Activated CD8-positive, alpha-beta memory T cell treated with anti-CD3 and anti-CD28 coated beads, Interleukin-2, amount 50 U/mL, for 48 hours (primary cell): ENCODE measurements at regions not wholly inside any gene's neighbourhood (a gene's known extent, or its start where the extent isn't known, plus 50 kb on each side); places are given as distances from the start of the nearest gene placed in this dataset.

Experiments
- DNase-seq: peaks from one replicate; pipeline ENCODE4 v3.0.0-alpha.2; 2020

DNA sequence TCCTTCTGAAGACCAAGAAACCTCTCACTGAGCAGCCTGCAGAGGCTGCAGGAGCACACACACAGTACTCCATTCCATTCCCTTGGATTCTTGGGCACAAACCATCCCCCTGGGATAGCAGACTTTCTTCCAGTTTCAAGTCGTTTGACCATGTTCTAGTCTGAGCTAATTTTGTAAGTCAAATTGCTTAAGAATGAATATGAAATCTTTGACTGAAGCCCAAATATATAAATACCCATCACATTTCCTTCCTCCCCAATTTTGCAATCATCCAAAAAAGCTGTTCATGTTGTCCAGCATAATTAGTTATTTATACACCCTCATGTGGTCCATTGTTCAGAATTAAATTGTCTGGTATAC lies 231.2 kb upstream of the TPRG1 start:
- no peak for DNase-seq

DNA sequence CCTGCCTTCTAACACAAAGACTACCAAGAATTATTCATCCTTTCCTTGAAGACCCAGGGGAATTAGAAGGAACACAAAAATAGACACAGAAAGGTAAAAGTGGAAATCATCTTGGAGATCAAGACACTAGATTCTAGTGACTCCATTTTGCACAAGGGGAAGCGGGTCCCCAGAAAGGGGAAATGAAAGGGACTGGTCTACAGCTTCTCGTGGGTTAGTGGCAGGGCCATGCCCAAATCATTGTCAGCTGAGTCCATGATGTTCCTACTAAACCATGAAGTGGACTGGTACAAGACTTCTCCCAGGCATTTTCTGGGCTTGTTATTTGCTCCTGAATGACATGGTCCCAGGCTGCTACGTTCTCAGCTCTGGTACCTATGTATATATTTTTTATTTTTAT lies 230.7 kb upstream of the TPRG1 start:
- no peak for DNase-seq

DNA sequence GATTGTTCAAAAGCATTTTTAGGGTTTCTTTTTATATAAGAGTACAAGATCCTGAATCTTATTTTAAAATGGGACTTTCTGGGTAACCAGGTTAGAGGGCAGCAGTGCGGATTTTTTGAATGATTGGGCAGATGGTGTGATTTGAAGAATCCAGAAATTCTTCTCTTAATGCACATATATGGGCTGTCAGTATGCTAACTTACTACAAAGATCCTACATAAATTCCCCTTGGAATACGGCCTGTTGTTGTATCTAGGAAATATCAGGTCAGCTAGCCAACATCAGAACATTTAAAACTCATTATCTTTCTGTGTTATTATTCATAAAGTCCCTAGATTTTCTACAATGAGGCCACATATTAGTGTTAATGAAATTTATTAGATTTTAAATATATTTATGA lies 229.6 kb upstream of the TPRG1 start:
- no peak for DNase-seq

DNA sequence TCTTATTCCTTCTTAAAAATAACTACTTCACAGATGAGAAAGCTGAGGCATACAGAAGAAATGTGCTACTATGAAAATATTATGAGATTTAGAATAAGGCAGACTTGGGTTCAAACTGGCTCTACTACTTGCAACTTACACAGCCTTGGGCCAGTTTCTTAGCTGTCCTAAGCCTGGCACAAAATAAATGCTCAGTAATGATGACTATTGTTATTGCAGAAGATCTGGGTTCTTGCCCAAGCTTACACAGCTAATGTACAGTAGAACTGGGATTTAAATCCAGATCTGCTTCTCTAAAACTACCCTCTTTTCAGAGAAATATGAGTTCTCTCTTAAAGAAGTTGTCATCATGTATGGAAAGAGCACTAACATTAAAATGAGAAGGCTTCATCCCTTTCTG lies 228.2 kb upstream of the TPRG1 start:
- no peak for DNase-seq

DNA sequence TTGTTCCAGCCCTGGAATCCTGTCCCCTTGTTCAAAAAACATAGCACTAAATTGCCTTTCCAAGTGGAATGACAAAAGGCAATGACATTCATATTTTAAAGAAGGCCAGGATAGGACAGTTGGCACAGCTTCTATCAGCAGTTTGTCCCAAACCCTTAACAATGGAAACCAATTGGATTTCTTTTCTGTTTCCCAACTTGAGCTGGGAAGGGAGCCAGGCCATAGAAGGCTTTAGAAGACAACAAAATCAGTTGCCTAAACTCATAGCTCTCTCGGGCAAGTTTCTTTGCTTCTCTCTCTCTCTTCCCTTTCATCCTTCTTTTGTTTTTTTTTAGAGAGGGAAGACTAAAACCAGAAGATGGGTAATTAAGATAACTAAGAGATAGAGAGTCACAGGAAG lies 227.7 kb upstream of the TPRG1 start:
- no peak for DNase-seq

DNA sequence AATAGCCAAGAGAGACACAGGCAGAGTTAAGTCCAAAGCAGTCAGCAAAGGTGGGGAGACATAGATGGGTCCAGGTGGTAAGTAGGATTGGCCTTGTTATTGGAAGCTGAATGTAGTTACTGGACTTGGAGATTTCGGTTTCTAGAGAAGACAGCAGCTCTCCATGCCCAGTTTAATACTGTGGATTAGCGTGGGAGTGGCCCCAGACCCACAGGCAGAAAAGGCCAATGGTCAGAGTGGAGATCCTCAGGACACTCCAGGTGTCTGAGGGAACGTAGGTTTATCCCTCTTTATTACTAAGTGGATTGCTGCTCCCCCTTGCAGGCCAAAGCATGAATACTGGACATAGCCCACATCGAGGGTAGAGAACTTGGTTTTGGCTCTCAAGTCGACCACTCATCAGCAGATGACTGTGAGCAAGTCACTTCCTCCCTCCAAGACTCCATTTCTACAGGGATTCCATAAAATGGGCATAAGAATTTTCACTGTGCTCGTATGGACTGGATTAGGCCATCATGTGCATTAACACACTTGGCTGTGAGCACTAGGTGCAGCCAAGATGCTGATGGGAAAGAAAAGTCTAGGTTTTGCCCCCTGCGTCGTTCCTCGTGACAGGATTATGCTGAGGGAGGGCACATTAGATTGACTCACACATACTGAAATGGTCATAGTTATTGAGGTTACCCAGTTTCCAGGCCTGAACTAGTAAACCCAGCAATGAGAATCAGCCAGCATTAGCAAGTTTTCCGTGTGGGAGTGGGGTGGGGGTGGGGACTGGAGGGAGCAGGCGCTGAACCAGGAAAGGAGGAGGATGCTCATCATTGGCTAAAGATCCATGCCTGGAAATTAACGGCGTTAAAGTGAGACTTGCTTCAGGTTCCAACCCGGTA lies 225.2 kb upstream of the TPRG1 start:
- DNase-seq, result no peak

DNA sequence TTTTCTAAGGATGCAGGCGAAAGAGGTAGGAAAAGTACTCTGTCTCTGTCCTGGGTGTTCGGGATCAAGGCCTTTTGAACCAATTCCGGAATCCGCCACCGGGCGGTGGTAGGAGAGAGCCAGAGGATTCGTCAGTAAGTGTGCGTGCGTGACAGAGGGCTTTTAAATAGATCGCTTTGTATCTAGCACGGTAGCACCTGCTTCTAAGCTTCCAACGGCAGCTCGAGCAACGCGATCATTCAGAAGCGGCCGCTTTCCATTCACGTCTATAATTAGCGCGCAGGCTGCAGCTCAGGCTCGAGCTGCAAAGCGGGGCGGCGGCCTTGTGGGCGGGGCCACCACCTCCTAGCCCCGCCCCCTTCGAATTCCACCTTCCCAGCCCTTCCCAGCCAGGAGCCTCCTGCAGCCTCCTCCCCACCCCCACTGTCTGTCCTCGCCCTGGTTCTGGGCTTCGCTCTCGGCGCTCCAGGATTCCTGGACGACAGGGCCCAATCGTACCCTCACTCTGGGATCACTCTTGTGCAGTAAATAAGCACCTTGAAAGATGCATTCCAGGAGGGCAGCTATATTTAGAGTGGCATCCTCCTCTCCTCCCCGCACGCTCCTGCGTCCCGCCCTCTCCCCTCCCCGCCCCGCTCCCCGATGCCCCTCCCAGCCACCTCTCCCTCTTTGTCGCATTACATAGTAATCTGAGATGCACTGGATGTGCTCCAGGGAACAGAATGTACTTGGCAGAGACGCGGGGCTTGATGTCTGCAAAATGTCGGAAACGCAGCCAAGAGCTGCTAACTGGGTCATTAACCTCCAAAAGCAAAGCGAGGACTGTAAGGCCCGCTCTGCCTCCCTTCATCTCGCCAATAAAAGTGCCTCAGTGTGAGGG lies 224.1 kb upstream of the TPRG1 start:
- peak; percentile 59 for DNase-seq

DNA sequence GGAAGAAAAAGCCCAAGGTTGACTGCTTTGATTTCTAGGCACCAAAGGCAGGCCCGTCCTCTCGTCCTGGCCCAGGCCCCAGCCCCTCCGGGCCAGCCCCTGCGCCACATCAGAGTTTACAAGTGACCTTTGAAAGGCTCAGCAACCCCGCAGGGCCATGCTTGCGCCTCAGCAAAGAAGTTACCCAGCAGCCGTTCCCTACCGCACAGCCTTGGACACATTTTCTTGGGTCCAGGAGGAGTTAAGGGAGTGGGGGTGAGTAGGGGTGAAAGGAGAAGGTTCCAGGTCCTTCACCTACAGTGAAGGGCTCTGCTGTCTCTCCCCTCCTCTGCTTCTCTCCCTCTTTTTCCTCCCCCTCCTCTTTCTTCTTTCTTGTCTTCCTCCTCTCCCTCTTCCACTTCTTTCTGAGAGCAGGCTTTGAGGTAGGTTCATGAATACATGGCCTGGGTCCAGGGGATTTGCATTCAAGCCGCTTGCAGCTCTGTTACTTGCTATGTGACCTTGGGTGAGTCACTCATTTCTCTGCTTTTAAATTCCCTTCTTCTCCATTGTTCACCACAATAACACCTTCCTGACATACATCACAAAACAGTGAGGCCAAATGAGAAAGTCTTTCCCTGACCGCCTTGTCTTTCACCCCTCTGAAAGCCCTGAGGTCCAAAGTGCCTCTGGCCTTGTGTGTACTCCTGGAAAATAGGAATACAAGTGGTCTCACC lies 223.3 kb upstream of the TPRG1 start:
- DNase-seq, result no peak

DNA sequence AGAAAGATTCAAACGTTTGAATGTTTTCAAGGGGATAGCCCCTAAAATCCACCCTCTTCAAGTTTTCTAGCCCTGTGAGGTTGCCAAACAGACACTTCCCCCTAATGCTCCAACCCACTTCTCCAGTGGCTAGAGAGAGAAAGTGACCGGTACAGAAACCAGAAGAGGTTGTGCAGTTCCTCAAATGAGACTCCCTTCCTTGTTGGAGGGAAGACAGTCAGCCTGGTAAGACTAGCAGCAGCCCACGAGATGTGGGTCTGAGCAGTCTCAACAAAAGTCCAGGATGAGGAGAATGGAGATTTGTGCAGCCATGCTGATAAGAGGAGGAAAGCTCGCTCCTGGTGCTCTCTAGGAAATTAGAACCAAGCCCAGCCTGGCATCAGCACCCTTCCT lies 222.8 kb upstream of the TPRG1 start:
- DNase-seq, result no peak

DNA sequence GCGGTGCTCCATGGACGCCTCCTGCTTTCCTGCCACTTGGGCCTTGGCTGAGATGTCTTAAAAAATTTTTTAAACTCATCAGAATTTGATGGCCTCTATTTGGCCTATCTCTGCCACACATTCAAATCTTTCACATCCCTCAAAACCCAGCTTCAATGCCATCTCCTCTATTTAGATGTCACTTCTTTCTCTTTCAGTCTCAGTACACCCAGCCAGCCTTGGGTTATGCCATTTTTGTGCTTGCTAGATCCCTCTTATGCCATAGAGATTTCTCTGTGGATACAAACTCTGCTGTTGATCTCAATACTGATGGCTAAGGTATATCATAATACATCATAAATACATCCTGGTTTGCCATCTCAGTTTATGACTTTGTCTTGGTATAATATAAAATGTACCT lies 222.3 kb upstream of the TPRG1 start:
- no peak for DNase-seq

DNA sequence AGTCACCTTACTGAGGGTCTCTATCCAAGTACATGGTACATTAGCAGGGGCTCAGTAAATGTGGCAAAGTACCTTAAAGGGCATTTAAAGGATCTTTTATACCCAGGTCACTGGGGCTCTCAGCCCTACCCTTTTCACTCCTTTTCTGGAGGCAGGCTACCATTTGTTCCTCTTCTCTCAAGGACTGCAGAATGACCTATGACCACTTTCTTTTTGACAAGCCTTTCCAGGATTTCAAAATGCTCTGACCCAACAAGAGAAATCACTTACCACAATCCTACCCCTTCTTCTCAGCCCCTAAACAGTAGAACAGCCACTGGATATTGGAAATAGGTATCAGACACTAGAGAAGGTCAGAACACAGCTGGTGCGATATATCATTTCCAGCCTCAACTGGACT lies 221.8 kb upstream of the TPRG1 start:
- DNase-seq, result no peak

DNA sequence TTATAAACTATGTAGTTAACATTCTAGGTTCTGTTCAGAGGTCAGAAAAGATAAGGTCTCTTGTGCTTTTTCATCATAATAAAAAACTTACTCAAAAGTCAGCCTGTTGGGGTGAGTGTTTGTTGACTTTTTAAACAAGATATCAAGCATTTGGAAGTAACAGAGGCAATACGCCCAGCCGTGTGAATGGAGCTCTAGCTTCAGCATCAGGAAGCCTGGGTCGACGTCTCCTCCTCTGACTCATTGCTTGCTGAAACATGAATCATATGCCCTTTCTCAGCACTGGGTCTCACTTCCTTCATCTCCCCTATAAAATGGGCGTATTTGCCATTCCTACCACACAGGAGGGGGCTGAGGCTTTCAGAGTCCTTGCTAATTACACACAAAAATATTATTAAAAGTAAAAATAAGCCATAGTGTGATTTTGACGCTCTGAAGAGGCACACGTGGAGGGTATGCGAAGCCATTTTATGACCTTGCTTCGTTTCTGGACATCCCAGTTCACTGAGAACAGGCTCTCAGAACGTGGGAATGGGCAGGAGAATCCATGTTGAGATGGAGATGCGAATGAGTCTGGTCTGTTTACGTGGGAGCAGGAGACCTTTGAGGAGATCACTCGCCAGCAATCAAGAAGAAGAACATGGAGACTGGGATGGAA lies 220.8 kb upstream of the TPRG1 start:
- no peak for DNase-seq

DNA sequence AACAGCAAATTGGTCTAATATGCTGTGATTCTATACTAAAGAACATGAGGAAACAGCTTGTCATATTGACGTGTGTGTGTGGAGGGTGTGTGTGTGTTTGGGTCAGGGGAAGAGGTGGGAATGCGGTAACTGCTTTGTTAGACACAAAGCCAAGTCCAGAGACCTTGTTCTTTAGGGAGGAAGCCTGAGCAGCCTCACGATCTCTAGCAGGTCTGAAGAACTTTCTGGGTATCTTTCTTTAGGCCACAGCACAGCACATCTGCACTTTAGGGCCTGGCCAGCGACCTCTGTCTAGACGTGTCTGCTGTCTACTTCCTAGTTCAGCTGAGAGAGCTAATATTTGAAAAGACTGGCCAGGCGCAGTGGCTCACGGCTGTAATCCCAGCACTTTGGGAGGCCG lies 220.0 kb upstream of the TPRG1 start:
- DNase-seq, result no peak

DNA sequence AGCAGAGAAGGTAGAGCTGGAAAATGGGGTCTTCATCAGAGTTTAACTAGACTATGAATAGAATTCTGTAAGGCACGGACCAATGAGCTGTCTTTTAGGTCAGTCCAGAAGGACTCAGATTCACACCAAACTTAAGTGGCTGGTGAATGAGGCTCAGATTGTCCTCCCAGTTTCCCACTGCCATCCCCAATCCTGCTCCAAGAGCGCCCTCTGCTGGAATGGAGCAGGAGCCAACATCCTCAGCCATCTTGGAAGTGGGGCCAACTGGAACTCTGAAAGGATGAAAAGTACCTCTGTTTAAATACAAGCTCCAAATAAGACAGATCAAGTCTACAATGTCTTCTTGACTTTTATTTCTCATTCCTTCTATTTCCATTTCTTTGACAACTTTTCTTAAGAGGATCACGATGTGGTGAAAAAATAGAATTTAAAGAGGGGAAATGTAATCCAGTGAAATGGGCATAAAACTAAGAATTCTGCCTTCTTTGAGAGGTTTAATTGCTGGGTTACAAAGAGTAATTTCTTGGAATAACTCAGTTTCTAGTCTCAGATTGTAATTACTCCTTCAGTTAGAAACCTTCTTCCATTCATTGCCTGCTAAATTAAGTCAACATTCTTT lies 217.1 kb upstream of the TPRG1 start:
- DNase-seq, result peak; percentile 93

DNA sequence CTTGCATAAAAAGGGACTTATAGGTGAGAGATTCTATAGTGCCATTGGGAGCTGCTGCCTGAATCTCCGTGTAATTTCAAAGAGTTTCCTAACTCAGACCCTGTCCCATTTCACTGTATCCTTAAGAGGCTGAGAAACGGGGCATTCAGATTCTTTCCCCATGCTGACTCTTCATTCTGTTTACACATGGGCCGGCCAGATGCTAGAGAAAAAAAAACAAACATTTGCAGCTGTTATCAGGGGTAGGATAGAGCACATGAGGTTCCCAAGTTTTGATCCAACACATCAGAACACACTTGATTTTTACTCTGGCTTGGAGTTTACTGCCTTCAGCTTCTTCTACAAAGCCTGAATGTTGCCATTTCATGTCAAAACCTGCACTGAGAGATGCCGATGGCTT lies 215.9 kb upstream of the TPRG1 start:
- no peak for DNase-seq

DNA sequence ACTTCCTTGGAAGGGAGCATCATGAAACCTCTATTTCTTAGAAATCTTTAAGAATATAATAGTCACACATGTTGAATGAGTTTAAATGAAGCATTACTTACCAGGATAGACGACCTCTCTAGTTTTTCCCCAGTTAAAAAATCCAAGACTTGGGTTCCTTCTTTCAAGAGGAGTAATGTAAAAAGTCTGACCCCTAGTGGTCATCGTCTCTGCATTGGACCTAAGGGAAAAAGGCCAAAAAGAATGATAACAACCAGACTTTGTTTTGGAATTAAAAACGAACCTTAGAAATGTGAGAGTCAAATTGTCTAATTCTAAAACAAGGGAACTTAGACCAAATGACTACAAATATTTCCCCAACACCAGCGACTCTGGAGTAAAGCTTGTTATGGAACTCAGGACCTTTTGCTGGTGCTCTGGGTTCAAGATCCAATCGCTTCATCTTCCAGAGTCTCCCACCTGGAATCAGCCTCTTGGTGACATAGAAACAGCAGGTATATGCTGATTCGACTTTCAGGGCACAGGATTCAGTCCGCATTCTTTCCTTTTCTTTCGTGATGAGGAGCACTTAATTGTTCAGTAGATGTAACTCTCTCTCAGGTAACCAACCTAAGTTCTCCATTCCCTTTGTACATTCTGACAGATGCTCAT lies 214.8 kb upstream of the TPRG1 start:
- DNase-seq, result no peak

DNA sequence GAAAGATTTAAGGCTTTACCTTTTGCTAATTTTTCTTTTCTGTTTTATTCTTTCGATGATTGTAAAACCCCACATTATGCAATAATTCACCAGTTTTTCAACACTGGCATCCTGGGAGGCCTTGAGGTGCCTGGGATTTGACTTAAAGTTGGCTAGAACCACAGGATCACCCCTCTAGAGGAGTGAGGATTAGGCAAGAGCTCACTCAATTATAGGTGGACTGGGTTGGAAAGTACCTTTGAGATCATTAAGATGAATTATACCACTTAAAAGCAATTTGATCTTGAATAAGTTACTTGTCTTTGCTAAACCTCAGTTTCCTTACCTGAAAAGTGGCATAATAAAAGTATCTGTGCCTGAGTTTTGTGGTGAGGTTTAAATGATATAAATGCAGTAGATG lies 212.8 kb upstream of the TPRG1 start:
- DNase-seq, result no peak

DNA sequence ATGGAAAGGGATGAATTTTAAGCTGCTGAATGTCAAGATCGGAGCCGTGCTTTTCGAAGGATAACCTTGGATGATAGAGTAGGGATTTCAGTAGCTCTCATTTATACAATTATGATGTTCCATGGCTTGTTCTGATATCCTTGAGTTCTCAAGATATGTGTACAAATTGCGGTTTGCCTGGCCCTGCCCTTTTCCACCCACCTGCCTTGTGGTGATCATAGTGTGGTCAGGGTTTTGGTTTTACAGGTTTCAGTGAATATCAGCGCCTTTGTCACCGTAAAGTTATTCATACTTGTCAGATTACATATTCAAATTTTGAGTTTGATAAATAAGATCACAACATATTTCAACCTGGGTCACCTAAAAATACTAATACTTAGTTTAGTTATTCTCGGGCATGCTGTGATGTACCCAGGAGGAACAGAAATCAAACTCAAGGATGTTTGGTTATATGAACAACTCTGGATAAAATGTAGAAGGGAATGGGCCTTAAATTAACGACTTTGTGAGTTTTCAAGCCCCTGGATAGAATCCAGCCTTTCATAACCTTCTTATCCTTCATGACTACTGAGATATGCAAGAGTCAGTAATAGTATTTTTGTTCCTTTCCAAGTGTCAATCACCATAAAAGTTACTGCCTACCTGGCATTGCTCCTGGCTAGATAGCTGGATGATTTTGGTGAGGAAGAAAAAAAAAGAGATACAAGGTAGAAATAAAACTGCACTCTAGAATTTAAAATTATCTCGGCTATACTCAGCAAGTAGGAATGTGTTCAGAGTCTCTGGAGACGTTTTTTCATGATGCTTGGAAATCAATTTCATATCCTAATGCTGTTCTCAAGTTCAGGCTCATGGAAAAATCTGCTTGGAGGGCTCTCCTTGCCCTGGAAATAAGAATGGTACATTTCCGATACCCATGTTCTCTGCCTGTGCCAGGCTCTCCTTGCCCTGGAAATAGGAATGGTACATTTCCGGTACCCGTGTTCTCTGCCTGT lies 209.2 kb upstream of the TPRG1 start:
- no peak for DNase-seq

DNA sequence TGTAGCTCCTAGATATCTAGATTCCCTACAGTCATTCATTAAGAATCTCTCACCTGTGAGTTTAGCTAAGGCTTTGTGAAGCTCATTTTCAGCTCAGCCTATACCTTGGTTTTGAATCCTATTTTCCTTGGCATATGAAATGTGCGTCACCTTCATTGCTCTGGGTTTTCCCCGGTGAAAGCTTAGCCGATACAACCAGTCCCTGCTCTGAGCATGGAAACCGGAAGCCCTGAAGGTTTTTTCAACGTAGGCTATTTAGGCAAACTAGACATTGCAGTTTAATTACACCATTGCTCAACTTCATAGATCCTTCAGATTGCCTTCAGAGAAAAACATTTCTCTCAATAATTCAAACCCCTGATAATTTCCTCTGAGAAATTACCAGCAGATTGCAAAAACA lies 206.8 kb upstream of the TPRG1 start:
- no peak for DNase-seq

DNA sequence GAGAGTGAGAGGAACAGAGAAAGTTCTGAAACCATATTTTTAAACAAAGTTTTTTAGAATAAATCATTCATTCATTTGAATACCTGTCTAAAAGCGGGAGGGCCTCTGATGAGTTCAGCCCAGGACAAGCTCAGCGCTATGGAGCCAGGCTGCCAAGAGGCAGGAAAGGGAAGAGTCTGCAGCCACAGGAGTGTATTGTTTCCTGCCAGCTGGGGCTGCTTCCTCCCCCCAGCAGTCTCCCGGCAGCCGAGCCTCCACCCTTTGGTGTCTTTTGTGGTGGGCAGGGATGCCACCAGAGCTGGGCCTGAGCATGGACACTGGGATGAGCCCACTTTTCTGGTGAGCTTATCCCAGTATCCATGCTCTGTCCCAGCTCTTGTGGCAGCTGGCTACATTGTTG lies 199.5 kb upstream of the TPRG1 start:
- DNase-seq, result no peak
